Esophagus squamous epithelium (tissue), 4 donors: ENCODE measurements at regions not wholly inside any gene's neighbourhood (a gene's known extent, or its start where the extent isn't known, plus 50 kb on each side); places are given as distances from the start of the nearest gene placed in this dataset.

Source experiments
- CTCF ChIP-seq, 6 experiments: fragments of 450-650 bp in 4 of 6; fragments of 200-600 bp in 2 of 6; sonication (generic) in 2 of 6; IDR thresholded peaks; one replicate each; pipeline ENCODE4 v1.5.1; 2016 to 2019; ENCODE audit warnings: antibody characterized with exemption in 6 of 6, mild to moderate bottlenecking in 4 of 6, moderate library complexity in 4 of 6
- POLR2A ChIP-seq, 4 donors: fragments of 450-650 bp; IDR thresholded peaks; one replicate each; pipeline ENCODE4 v1.6.1; 2017; ENCODE audit warnings: antibody characterized with exemption in 4 of 4, mild to moderate bottlenecking in 4 of 4, moderate library complexity in 3 of 4

GRCh38 chr2:236825989-236826510 is 256.4 kb downstream of the ACKR3 start:
- TF ChIP-seq POLR2A (IDR thresholded peaks at IDR 0.05) (no peak), CTCF (IDR thresholded peaks at IDR 0.05) (no peak)
